GM18499 (cell line): ENCODE measurements at regions not wholly inside any gene's neighbourhood (a gene's known extent, or its start where the extent isn't known, plus 50 kb on each side); places are given as distances from the start of the nearest gene placed in this dataset.

Source experiments
- ATAC-seq: cut with Tn5 transposase; IDR thresholded peaks from one replicate; pipeline ENCODE4 v1.9.1; 2021; ENCODE audit warnings: moderate number of reproducible peaks; ENCODE audit not compliant: insufficient read depth, unreplicated experiment

DNA sequence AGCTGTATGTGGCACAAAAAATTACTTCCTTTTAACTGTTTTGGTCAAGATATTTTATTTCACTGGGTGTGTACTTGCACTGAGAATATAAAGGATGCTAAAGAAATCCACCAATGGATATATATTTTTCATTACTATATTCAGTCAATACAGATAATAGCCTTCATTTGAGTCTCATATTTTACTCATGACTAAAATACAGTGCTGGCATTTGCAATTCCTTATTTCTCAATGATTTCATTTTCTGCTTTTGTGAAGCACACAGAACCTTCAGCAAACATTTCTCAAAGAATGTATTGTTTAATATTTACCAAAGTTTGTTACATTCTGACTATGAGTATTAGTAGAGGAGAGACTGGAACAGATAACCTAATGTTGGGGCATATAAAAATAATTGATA lies 93.2 kb upstream of the SOX5 start:
- no peak for ATAC-seq

DNA sequence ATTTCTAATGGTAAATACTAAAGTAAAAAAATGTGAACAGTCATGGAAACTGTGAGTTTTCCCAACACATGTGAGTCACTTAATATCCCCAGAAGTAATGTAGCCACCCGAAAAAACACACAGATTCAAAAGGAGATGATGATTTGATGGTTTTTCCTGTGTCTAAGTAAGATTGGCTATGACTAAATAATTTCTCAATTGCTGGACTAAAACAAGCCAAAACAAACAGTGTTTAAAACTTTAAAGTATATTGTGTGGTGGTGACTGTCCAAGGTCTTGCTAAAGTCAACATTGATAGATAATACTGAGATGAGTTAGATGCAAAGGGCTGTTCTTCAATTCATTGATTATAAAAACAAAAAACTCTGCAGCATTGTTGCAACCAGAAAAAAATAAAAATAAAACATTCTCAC lies 89.6 kb upstream of the SOX5 start:
- no peak for ATAC-seq

DNA sequence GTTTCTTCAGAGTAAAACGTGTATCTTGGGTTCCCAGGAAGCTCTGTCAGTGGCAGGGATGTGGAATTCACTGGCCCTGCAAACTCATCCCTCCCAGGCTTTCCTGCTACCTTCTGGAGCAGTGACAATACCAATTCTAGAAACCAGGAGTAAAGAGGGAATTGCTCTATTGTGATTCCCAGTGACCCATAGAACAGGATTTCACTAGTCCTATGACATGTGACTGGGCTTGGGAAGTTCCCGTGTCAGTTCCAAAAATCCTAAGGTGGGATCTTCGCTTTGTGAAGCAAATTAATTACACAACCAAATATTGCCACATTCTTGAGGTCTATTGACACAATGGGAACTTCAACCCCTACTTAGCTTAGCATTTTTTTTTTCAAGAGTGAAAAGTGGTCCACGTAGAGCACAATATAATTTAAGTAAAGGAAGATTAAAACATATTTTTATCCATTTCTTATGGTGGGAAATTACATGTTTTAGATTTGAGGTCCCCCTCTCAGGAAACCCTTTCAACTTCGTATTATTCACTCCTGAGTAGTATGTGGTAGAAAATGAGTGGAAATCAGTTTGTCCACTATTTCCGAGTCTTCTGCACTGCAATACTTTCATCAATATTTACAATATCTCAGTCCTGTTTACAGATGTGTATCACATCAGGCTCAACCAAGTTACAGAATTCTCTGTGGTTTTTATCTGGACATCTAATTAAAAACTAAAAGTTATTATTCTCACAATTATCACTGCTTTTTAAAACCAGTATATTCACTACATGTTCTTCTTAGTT lies 88.9 kb upstream of the SOX5 start:
- ATAC-seq, result no peak

DNA sequence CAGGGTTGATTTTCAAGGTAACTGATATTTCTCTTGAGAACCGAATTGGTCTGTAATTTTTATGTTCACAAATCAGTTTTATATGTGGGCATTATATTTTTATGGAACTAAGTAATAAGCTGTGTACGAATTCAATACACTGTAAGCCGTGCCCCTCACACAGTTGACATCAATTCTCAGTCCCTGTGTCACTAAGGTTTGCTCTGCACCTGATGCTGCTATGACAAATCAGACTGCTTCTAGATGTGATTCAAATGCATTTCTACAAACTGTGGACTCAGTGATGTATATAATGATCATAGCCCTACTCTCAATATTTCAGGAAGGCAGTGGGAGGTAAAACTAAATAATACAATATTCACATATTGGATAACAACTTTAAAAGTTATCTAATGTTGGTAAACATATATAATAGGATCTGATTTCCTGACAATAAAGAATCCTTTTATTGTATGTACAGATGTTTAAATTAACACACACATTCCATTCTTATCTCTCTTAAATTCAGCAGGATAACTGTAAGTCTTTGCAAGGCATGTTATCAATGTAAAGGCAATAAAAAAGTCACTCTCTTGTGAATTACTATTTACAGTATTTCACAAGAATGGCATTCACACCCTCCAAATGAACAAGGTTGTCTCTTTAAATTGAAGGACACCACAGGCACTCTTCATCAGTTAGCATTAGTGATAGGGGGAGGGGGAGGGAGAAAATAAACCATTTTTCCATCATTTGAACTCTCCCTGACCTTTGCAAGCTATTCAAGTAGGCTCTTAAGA lies 87.2 kb upstream of the SOX5 start:
- no peak for ATAC-seq

DNA sequence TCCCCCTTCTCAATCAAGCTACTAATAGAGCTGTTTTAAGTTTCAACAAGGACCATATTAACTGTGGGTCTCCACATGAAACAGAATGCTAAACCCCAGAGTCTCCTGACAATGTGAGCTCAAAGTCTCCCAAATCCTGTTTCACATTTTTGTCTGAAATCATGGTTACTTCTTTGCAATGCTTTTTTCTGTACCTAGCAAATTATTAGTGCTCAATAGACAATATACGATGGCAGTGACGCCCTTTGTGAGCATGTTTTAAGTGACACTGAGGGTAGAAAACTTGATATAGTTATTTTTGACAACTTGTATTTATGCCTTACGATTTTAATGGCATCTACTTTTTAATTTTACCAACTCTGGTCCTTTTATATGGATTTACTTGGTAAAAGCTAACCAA lies 85.4 kb upstream of the SOX5 start:
- ATAC-seq, result no peak

DNA sequence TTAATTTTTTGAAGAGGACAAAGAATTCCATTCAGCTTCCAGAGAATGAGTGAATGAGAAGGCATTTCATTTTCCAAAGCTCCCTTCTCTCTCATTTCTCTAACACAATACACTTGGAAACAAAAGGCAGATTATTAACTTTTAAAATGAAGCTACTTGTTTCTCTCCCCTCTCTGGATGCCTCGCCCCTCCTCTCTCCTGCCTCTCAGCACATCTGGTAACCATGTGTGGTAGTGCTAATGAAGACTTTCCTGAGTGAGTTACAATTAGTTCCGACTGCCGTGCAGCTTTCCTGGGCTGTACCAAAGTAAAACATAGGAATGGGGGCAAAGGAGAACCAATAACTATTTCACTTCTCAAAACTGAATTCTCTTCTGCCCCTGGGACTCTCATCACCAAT lies 84.7 kb upstream of the SOX5 start:
- no peak for ATAC-seq

DNA sequence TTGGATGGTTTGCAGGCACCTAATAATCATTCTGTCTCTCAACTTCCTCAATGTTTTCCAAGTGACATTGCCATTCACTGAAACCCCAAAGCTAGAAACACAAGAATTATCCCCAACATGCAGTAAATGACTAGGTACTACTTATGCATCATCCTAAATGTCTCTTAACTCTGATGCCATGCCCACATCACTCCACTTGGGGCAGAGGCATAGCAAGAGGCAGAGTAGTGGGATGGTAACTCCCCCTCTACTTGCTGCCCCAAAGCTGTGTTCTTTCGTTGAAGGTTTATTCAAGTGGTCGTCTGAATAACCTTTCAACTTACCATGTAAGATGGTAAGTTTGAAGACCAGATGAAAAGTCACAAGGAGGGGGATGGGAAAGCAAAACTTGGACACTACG lies 77.9 kb upstream of the SOX5 start:
- no peak for ATAC-seq

DNA sequence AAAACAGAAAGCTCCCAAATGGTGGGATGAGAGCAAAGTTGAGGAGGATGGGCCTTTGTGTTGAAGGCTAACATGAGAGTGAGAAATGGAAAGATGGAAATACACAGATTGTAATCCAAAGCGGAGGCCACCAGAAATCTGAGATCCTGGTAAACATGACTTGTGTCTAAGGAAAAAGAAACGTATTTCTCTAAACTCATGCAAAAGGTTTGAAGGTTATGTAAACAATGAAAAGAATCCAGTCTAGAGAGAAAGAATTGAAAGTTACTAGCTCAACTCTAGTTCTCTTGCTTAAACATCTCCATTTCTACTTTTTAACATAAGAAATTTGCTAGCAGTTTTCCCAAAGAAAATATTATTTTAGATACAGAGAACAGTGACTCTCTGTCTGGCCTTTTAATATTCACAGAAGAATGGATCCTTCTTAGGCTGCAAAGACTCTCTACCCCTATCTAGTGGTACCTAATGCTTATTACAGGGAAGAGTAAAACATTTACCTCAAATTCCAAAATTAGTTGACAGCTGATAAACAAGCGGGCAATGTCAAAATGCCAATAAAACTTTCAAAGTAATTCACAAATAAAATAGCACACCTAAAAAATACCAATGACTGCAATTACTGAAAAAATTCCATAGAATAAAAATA lies 75.8 kb upstream of the SOX5 start:
- ATAC-seq, result no peak

DNA sequence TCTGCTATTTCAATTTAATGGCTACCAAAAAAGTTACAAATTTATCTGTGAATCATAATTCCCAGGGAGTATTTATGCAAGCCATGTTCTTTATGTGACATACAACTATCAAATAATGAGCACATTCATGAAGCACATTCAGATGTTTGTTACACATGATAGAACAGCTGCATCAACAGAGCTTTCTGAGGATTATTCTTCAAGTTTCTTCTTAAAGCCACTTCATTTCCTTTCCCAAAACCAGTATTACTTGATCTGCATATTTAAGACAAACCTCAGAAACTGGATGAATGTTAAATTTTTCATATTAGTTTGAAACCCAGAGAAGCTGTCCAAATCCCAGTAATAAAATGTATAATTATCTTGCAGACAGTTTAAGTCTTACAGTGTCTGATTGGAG lies 73.6 kb upstream of the SOX5 start:
- no peak for ATAC-seq

DNA sequence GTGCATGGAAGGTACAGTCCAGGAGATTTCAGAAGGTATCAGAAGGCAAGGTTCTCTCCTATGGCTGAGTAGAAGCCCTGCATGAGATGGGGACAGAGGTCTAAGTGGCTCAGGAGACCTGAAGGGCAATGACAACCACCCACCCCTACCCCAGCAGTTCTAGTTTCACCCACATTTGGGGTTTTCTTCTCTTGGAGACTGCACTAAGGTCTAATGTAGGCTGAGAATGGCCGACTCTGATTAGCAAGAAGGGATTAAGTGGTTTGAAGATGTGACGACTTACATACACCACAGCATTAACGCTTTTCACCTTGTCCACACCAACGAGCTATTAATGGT lies 71.7 kb upstream of the SOX5 start:
- ATAC-seq, result no peak

DNA sequence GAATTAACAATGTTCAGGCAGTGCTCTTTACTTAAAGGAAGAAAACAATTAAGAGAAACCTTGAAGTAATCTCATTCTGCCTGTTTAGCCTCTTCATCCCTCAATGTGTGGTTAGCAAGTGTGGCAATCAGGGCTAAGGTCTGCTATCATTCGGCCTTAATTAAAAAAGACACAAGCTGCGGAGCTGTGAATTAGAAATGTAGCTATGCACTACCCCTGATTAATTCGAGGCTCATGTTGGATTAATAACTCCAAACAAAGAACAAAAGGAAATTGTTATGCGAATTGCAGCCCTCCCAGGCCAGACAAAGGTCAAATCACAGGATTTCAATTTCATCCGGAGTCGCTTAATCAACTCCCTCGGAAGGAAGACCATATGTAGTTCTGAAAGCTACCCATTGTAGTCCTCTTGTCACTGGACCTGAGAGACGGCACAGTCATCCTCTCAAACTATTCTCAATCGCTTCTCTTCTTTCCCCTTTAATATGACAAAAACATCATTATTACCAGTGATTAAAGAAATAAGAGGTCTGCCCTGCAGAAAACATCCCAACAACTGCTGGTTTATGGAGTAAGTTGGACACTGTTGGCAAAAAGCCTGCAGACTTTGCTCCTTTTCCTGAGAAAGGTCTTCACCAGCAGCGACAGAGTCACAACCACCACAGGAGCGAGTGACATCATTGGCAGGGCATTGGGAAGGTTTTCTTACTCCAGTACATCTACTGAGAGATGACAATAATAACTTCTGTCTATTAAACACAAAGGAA lies 71.1 kb upstream of the SOX5 start:
- no peak for ATAC-seq

DNA sequence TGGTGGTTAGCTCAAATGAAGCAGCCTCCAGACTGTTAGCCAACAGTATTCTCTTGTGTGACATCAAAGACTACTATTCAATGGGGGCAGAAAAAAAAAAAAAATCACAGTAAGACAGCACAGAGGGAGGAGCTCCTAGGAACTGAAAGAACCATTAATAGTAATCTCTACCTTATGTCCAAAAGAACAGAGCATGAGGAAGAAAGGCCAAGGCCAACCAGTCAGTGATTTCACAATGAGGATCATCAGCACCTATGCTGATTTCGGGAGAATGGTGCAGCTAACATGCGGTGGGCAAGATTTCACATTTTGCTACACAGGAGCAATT lies 66.3 kb upstream of the SOX5 start:
- no peak for ATAC-seq

DNA sequence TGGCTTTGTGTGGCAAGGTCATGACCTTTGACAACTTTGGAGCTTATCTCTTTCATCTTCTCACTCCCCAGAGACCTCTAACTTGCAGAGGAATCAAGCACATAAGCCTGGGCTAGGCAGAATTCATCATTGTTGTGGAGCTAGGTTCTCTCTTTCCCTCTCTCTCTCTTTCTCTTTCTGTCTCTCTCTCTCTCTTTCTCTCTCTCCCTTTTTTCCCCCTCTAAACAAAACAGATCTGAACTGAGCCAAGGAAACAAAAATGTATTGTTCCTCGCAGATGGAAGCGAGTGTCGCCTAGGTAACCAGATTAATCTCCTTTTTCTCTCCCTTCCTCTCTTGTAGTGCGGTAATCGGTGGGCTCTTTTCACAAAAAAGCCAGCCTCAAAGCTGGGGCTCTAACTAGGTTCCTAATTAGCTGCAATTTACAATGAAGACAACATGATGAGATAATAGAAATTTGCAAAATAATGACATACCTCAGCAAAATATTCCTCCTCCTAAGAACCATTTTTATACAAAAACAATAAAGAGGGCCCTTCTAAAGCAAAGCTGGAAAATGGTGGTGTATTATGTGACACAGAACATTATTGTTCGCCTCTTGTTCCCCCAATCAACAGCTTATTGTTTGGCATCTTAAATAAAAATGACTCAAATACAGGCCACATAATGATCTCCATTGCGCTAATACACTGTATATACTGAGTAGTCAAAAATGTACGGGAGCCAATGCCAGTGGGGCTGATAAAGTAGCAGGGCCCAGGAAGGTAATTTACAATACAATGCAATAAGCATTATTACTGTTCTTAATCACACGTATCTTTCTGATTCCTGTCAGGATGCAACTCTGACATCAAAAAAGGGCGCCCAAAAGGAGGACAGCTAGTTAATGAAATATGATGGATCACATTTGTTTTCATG lies 65.7 kb upstream of the SOX5 start:
- ATAC-seq, result no peak

DNA sequence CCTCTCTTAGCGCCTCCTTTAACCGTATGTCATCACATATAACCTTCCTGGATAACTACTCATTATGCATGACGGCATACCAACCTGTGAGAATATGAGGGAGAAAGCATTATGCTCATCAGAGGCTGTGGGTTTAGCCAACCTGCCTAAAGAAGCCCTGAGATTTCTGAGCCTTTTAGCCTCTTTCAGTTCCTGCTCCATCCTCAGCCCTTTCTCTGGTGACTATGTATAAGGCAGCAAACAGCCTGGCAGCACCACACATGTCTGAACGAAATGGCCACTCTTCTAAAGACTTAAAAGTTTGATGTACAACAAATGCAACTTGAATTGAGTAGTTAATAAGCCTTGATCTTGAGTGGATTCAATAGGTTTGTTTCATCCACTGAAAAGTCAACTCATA lies 64.8 kb upstream of the SOX5 start:
- ATAC-seq, result no peak

DNA sequence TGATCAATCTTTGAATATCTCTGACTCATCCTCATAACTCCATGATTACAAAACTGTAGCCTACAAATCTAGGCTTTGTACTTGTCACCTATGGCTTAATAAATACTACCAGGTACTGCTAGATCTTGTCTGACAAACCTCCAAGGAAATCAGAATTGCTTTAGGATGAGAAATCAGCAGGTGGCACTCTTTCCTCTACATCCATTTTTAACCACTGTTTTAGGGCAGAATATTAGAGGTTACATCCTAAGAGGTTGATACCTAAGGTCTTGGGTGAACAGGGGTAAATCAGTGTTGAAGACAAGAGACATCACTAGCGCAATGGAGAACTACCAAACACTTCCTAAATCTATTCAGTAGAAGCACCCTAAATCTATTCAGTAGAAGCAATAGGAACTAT lies 63.1 kb upstream of the SOX5 start:
- no peak for ATAC-seq

DNA sequence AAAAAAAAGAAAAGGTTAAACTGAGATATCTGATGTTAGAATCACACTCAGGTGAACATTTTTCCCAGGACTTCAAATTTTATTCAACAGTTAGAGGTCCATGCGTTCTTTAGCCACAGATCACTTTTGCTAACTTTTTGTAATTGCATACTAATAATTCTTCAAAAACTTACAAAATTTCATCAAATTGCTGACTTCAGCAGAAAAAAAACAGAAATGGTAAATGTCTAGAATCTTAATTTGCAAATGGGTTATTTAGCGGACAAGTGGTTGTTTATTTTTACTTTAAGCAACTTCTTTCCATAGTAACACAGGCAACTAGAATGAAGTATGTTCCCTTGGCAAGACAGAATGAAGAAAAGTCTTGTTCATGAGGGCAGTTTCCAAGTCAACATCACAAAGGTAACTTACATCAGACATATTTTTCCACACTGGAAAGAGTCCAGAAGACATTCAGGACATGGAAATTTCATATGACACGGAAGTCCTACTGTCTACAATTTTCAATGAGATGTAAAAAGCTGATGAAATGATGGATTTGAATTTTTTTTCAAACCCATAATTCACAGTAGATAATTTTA lies 62.5 kb upstream of the SOX5 start:
- ATAC-seq, result no peak

DNA sequence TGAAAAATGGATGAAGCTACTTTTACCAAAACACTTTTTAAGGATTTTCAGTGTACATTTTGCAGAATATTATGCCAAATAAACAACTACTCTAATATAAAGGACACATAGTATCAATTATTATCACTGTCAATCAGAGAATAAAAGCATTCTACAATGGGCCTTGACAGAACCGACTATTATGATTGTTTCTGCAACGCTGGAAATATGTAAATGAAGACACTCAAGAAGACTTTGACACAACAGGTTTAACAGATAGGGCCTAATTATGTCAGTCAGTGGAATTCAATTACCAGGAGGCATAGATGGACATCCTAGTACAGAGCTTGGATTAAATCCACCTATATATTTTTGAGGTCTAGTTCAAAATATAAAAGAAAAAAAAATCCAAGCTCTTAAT lies 58.7 kb upstream of the SOX5 start:
- no peak for ATAC-seq
